AG04449 (cell line): ENCODE measurements at regions not wholly inside any gene's neighbourhood (a gene's known extent, or its start where the extent isn't known, plus 50 kb on each side); places are given as distances from the start of the nearest gene placed in this dataset.

Experiments used
- CTCF ChIA-PET: fragments of 350-600 bp; formaldehyde crosslinking; extraction: SDS; loops from one replicate; lab custom pipeline; 2021; ENCODE audit warnings: antibody characterized with exemption; lab: Yijun Ruan, JAX
- POLR2A ChIA-PET: fragments of 400-600, 350-600 bp; formaldehyde crosslinking; extraction: SDS; loops from one replicate; lab custom pipeline; 2020; ENCODE audit warnings: antibody characterized with exemption, inconsistent platforms; lab: Yijun Ruan, JAX
- DNase-seq: peaks from one replicate; pipeline ENCODE4 v3.0.0-alpha.2; 2010; ENCODE audit warnings: low read depth, low spot score
- H3K4me3 ChIP-seq: 2 replicates; pipeline ENCODE4 v1.5.1; 2011; ENCODE audit warnings: low read depth, mild to moderate bottlenecking, control low read depth, low read length
- CTCF ChIP-seq: IDR thresholded peaks from one replicate; pipeline ENCODE4 v1.5.1; 2011; ENCODE audit warnings: mild to moderate bottlenecking, moderate library complexity, low read length, control low read depth, inconsistent platforms; ENCODE audit not compliant: insufficient read depth; ENCODE audit errors: missing control alignments

- no peak for DNase-seq
- TF ChIP-seq CTCF, result no peak
- CTCF ChIA-PET, result no interaction called here
- POLR2A ChIA-PET, result no interaction called here
- H3K4me3 ChIP-seq, result no peak overlapping the region
Observed at GRCh38 chr11:16418428-16419097, 62.2 kb upstream of the SOX6 start.

GRCh38 chr11:16412525-16413172 is 56.3 kb upstream of the SOX6 start:
- H3K4me3 ChIP-seq, result no peak overlapping the region
- no peak for DNase-seq
- POLR2A ChIA-PET, result no interaction called here
- CTCF ChIA-PET, result interaction anchor here (1.1 kb wide), 1 partner anchor 193 kb away, joined by 4 read pairs; no protein-coding TSS in a partner anchor
- TF ChIP-seq CTCF, result no peak

GRCh38 chr11:16410479-16410878 is 54.1 kb upstream of the SOX6 start:
- ChIA-PET CTCF (no interaction called here), POLR2A (no interaction called here)
- no peak for DNase-seq
- no peak overlapping the region for H3K4me3 ChIP-seq
- TF ChIP-seq CTCF, result no peak

- ChIA-PET CTCF (no interaction called here), POLR2A (no interaction called here)
- no peak overlapping the region for H3K4me3 ChIP-seq
- DNase-seq, result no peak
- no peak for TF ChIP-seq CTCF
Observed at GRCh38 chr11:16408619-16409018, 52.3 kb upstream of the SOX6 start.

GRCh38 chr11:16406226-16406625 is 49.9 kb upstream of the SOX6 start:
- TF ChIP-seq CTCF, result no peak
- no peak overlapping the region for H3K4me3 ChIP-seq
- ChIA-PET CTCF (no interaction called here), POLR2A (no interaction called here)
- no peak for DNase-seq
